ENCODE measurements at regions not wholly inside any gene's neighbourhood (a gene's known extent, or its start where the extent isn't known, plus 50 kb on each side); places are given as distances from the start of the nearest gene placed in this dataset.

- DNase-seq (ENCODE audit: low spot score in 2 of 2): no peak
- no peak overlapping the region for H3K4me3 ChIP-seq (ENCODE audit: low read depth, poor library complexity, severe bottlenecking)
- WGBS, 2 donors: 91 to 95% methylated on average over 1 of the region's 1 CpG
- intact Hi-C loops (cut with DNase I; ENCODE audit: low total_unique reads): no loop called here
- TF ChIP-seq POLR2A (IDR thresholded peaks at IDR 0.05) (no peak), CTCF (IDR thresholded peaks at IDR 0.05) (no peak)
Observed at GRCh38 chr10:111354859-111355258, 278.0 kb downstream of the ADRA2A start.

GRCh38 chr10:111356571-111356970 is 279.7 kb downstream of the ADRA2A start:
- TF ChIP-seq CTCF (IDR thresholded peaks at IDR 0.05): no peak
- no peak for TF ChIP-seq POLR2A (IDR thresholded peaks at IDR 0.05)
- intact Hi-C loops (cut with DNase I; ENCODE audit: low total_unique reads): no loop called here
- no peak overlapping the region for H3K4me3 ChIP-seq (ENCODE audit: low read depth, poor library complexity, severe bottlenecking)
- no peak for DNase-seq (ENCODE audit: low spot score in 2 of 2)
- WGBS, 2 donors: 68% methylated on average over 3 of the region's 3 CpGs

- no peak overlapping the region for H3K4me3 ChIP-seq (ENCODE audit: low read depth, poor library complexity, severe bottlenecking)
- WGBS, 2 donors: 73 to 80% methylated on average over 1 of the region's 1 CpG
- DNase-seq (ENCODE audit: low spot score in 2 of 2): no peak
- no peak for TF ChIP-seq CTCF (IDR thresholded peaks at IDR 0.05)
- TF ChIP-seq POLR2A (IDR thresholded peaks at IDR 0.05): no peak
- intact Hi-C loops (cut with DNase I; ENCODE audit: low total_unique reads): no loop called here
Observed at GRCh38 chr10:111357859-111358258, 281.0 kb downstream of the ADRA2A start.

- no peak overlapping the region for H3K4me3 ChIP-seq (ENCODE audit: low read depth, poor library complexity, severe bottlenecking)
- TF ChIP-seq CTCF (IDR thresholded peaks at IDR 0.05) (no peak), POLR2A (IDR thresholded peaks at IDR 0.05) (no peak)
- DNase-seq (ENCODE audit: low spot score in 2 of 2): no peak
- intact Hi-C loops (cut with DNase I; ENCODE audit: low total_unique reads): no loop called here
- WGBS, 2 donors: 41 to 46% methylated on average over 5 of the region's 5 CpGs
Observed at GRCh38 chr10:111360260-111360925, 283.6 kb downstream of the ADRA2A start.

GRCh38 chr10:111367531-111367930 is 290.7 kb downstream of the ADRA2A start:
- no peak overlapping the region for H3K4me3 ChIP-seq (ENCODE audit: low read depth, poor library complexity, severe bottlenecking)
- TF ChIP-seq CTCF (IDR thresholded peaks at IDR 0.05) (no peak), POLR2A (IDR thresholded peaks at IDR 0.05) (no peak)
- 73 to 90% methylated on average over 2 of the region's 2 CpGs for WGBS, 2 donors
- DNase-seq (ENCODE audit: low spot score in 2 of 2): no peak
- intact Hi-C loops (cut with DNase I; ENCODE audit: low total_unique reads): no loop called here

GRCh38 chr10:111370101-111370500 is 293.3 kb downstream of the ADRA2A start:
- no peak for TF ChIP-seq POLR2A (IDR thresholded peaks at IDR 0.05)
- TF ChIP-seq CTCF (IDR thresholded peaks at IDR 0.05): no peak
- no peak overlapping the region for H3K4me3 ChIP-seq (ENCODE audit: low read depth, poor library complexity, severe bottlenecking)
- DNase-seq (ENCODE audit: low spot score in 2 of 2): no peak
- intact Hi-C loops (cut with DNase I; ENCODE audit: low total_unique reads): no loop called here
- 50 to 51% methylated on average over 3 of the region's 3 CpGs for WGBS, 2 donors

Data from lower leg skin (tissue), 4 donors.